Neural cell (in vitro differentiated cells): ENCODE measurements at regions not wholly inside any gene's neighbourhood (a gene's known extent, or its start where the extent isn't known, plus 50 kb on each side); places are given as distances from the start of the nearest gene placed in this dataset.

Experiments
- H2AFZ ChIP-seq: fragments of 200-600, 300-800 bp; sonication (generic), shearing (Covaris generic); 2 replicates; pipeline ENCODE4 v1.6.0; 2014; ENCODE audit warnings: low read depth, mild to moderate bottlenecking, antibody characterized with exemption, low read length, moderate library complexity
- H3F3A ChIP-seq: fragments of 200-600 bp; shearing (Covaris generic); 2 replicates; pipeline ENCODE4 v1.6.1; 2016; ENCODE audit warnings: mild to moderate bottlenecking, moderate library complexity, mixed read lengths, antibody characterized with exemption, low read length; ENCODE audit not compliant: insufficient read depth, poor library complexity, severe bottlenecking
- H3K27ac ChIP-seq: fragments of 200-600, 300-800 bp; sonication (generic), shearing (Covaris generic); 2 replicates; pipeline ENCODE4 v1.5.1; 2014; ENCODE audit warnings: mild to moderate bottlenecking, low read length, moderate library complexity
- H3K27me3 ChIP-seq: fragments of 300-800, 200-600 bp; sonication (generic), shearing (Covaris generic); 2 replicates; pipeline ENCODE4 v1.6.0; 2014; ENCODE audit warnings: mild to moderate bottlenecking, low read depth, low read length, moderate library complexity; ENCODE audit not compliant: insufficient read depth
- H3K36me3 ChIP-seq: fragments of 300-800, 200-600 bp; sonication (generic), shearing (Covaris generic); 2 replicates; pipeline ENCODE4 v1.5.1; 2014; ENCODE audit warnings: mild to moderate bottlenecking, antibody characterized with exemption, low read length, moderate library complexity; ENCODE audit not compliant: insufficient read depth
- H3K4me2 ChIP-seq: fragments of 300-800, 200-600 bp; sonication (generic), shearing (Covaris generic); 2 replicates; pipeline ENCODE4 v1.6.0; 2014; ENCODE audit warnings: mild to moderate bottlenecking, low read length
- H3K4me3 ChIP-seq: fragments of 300-800, 200-600 bp; sonication (generic), shearing (Covaris generic); 2 replicates; pipeline ENCODE4 v1.5.1; 2014; ENCODE audit warnings: mild to moderate bottlenecking, low read length, moderate library complexity
- H3K79me2 ChIP-seq: fragments of 200-600 bp; shearing (Covaris generic); replicated peaks from 2 replicates; pipeline ENCODE4 v1.6.0; 2014; ENCODE audit warnings: mild to moderate bottlenecking, low read length, moderate library complexity; ENCODE audit not compliant: insufficient read depth
- H3K9ac ChIP-seq: fragments of 300-800, 200-600 bp; sonication (generic), shearing (Covaris generic); 2 replicates; pipeline ENCODE4 v1.6.1; 2016; ENCODE audit warnings: mild to moderate bottlenecking, low read length, mixed read lengths
- H3K9me2 ChIP-seq: fragments of 200-600 bp; shearing (Covaris generic); 2 replicates; pipeline ENCODE4 v1.6.1; 2016; ENCODE audit warnings: mild to moderate bottlenecking, low read length, mixed read lengths; ENCODE audit not compliant: insufficient read depth
- H3K9me3 ChIP-seq: fragments of 200-600, 300-800 bp; sonication (generic), shearing (Covaris generic); 2 replicates; pipeline ENCODE4 v1.6.1; 2016; ENCODE audit warnings: mild to moderate bottlenecking, mixed run types, low read length, moderate library complexity, mixed read lengths
- H4K20me1 ChIP-seq: fragments of 200-600 bp; shearing (Covaris generic); 2 replicates; pipeline ENCODE4 v1.6.1; 2016; ENCODE audit warnings: mild to moderate bottlenecking, mixed run types; ENCODE audit not compliant: insufficient read depth
- EP300 ChIP-seq: fragments of 450-650 bp; conservative IDR thresholded peaks from 2 replicates; pipeline ENCODE4 v1.6.1; 2014; ENCODE audit warnings: antibody characterized with exemption, mild to moderate bottlenecking, moderate library complexity; ENCODE audit not compliant: poor library complexity, severe bottlenecking
- EZH2 ChIP-seq: fragments of 200-600, 300-800 bp; shearing (Covaris generic), sonication (generic); IDR thresholded peaks from 2 replicates; pipeline ENCODE4 v1.6.1; 2014; ENCODE audit warnings: antibody characterized with exemption, low read length, borderline replicate concordance, mild to moderate bottlenecking; ENCODE audit not compliant: insufficient read depth, poor library complexity, severe bottlenecking
- MXI1 ChIP-seq: fragments of 450-650 bp; conservative IDR thresholded peaks from 2 replicates; pipeline ENCODE4 v1.6.1; 2014; ENCODE audit warnings: antibody characterized with exemption, mild to moderate bottlenecking; ENCODE audit not compliant: poor library complexity, severe bottlenecking
- POLR2AphosphoS5 ChIP-seq: IDR thresholded peaks from 2 replicates; pipeline ENCODE4 v1.6.1; 2012
- RAD21 ChIP-seq: fragments of 450-650 bp; conservative IDR thresholded peaks from 2 replicates; pipeline ENCODE4 v1.6.1; 2014; ENCODE audit warnings: antibody characterized with exemption, mild to moderate bottlenecking, moderate library complexity
- REST ChIP-seq: IDR thresholded peaks from 2 replicates; pipeline ENCODE4 v1.6.1; 2012; ENCODE audit warnings: borderline replicate concordance
- SMC3 ChIP-seq: fragments of 450-650 bp; conservative IDR thresholded peaks from 2 replicates; pipeline ENCODE4 v1.6.1; 2014; ENCODE audit warnings: antibody characterized with exemption, mild to moderate bottlenecking, moderate library complexity; ENCODE audit not compliant: poor library complexity
- TAF1 ChIP-seq: IDR thresholded peaks from 2 replicates; pipeline ENCODE4 v1.6.1; 2012; ENCODE audit warnings: low read depth
- TF ChIP-seq, protein P1 (sequence below): fragments of 450-650 bp; IDR thresholded peaks from 2 replicates; pipeline ENCODE4 v1.5.1; 2014; ENCODE audit warnings: antibody characterized with exemption, mild to moderate bottlenecking, moderate library complexity; ENCODE audit not compliant: poor library complexity, severe bottlenecking

GRCh38 chr2:150856596-150857281, 369.3 kb upstream of the RND3 start:
- Histone ChIP-seq H3K27ac (no peak overlapping the region), H3K9me2 (no peaks in the 10 kb centered on the region), H3F3A (no peaks in the 10 kb centered on the region), H4K20me1 (no peaks in the 10 kb centered on the region), H2AFZ (no peak overlapping the region), H3K36me3 (no peaks in the 10 kb centered on the region), H3K79me2 (no peaks in the 10 kb centered on the region), H3K4me2 (no peak overlapping the region), H3K9ac (no peak overlapping the region), H3K4me3 (no peak overlapping the region), H3K9me3 (no peaks in the 10 kb centered on the region), H3K27me3 (peaks cover 3% of the 10 kb centered on the region)
- TF ChIP-seq TAF1 (no peak), EZH2 (no peak), EP300 (no peak), RAD21 (no peak), MXI1 (no peak), REST (no peak), SMC3 (no peak), POLR2AphosphoS5 (no peak)
- TF ChIP-seq, protein P1, sequence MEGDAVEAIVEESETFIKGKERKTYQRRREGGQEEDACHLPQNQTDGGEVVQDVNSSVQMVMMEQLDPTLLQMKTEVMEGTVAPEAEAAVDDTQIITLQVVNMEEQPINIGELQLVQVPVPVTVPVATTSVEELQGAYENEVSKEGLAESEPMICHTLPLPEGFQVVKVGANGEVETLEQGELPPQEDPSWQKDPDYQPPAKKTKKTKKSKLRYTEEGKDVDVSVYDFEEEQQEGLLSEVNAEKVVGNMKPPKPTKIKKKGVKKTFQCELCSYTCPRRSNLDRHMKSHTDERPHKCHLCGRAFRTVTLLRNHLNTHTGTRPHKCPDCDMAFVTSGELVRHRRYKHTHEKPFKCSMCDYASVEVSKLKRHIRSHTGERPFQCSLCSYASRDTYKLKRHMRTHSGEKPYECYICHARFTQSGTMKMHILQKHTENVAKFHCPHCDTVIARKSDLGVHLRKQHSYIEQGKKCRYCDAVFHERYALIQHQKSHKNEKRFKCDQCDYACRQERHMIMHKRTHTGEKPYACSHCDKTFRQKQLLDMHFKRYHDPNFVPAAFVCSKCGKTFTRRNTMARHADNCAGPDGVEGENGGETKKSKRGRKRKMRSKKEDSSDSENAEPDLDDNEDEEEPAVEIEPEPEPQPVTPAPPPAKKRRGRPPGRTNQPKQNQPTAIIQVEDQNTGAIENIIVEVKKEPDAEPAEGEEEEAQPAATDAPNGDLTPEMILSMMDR, result no peak

DNA sequence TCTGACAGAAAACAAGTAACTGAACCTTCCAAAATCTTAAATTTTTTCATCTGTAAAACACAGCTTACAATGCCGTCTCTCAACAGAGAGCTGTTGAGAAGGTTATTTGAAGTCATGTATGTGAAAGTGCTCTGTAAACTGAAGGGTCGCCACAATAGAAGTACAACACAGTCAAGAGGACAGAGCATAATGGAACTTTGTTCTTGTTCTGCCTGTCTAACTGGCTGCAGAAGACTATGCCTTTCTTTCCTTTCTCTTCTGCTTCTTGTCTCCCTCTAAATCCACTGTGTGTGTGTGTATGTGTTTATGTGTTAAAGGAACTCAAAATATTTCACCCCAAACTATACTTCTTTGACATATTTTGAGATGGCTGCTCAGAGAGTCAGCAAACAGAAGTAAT, 365.8 kb upstream of the RND3 start:
- H3K79me2 ChIP-seq, result no peaks in the 10 kb centered on the region
- H3K27ac ChIP-seq, result no peak overlapping the region
- H3K9me3 ChIP-seq, result no peaks in the 10 kb centered on the region
- no peaks in the 10 kb centered on the region for H3F3A ChIP-seq
- no peak overlapping the region for H3K4me2 ChIP-seq
- H3K9ac ChIP-seq, result no peak overlapping the region
- H2AFZ ChIP-seq, result no peak overlapping the region
- no peak overlapping the region for H3K4me3 ChIP-seq
- TF ChIP-seq EP300 (no peak), EZH2 (no peak), MXI1 (no peak), SMC3 (no peak), RAD21 (no peak), REST (no peak), POLR2AphosphoS5 (no peak), TAF1 (no peak)
- TF ChIP-seq, protein P1, result no peak
- no peaks in the 10 kb centered on the region for H4K20me1 ChIP-seq
- H3K36me3 ChIP-seq, result no peaks in the 10 kb centered on the region
- no peaks in the 10 kb centered on the region for H3K9me2 ChIP-seq
- H3K27me3 ChIP-seq, result peaks cover 3% of the 10 kb centered on the region
